Stromal cell of bone marrow (primary cell): ENCODE measurements at regions not wholly inside any gene's neighbourhood (a gene's known extent, or its start where the extent isn't known, plus 50 kb on each side); places are given as distances from the start of the nearest gene placed in this dataset.

ENCODE experiments used
- DNase-seq: peaks from one replicate; pipeline ENCODE4 v3.0.0-alpha.2; 2012; ENCODE audit warnings: low read depth

DNA sequence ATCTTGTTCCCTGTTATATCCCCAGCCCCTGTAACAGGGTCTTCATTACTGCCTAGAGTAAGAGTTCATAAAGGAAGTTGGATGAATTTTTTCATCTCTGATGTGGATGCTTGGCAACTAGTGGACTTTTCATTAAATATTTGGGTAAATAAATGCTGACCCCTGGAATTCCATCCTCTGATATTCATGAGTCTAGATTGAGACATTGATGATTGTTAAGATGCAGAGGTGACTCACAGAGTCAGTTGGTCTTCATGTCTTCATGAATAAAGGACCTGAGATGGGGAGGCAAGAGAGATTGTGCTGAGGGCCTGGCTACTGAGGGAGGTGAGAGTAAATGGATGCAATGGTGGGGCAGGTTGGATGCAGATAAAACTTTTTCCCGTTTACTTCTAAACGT is 132.7 kb upstream of the NT5C1B start:
- no peak for DNase-seq

DNA sequence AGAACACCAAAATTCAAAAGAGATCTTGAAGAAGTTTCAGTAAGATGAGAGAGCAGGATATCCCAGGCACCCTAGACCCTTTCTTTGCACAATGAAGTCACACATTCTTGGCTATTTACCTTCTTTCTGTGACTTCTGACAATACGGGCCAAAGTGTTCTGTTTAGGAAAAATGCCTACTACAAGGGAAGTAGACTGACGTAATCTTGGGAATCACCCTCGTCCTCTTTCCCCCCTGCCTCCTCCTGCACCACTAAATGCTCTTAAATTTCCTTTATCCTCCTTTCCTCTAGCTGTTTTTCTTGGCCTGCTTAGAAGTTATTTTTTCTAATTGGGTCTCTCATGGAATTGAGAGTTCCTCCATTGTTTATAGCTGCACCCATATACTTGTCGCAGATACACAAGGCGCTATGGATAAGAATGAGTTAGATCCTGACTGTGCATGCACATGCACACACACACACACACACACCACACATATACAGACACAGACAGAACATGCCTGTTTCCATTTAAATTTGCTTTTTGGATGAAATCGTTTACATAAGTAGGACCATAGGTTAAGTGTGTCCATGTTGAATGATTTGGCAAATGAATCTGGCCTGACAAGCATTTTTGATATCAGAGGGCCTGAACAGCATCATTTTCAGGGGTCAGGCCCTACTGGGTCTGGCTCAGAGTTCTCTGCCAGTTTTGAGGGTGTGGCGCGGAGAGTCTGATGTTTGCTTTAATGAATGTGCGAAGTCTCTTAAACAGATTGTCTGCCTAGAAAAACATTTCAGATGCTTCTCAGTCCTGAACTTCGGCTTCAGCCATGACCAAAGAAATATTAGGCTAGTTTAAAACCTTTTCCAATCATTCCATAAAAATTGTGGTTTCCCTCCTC is 131.9 kb upstream of the NT5C1B start:
- no peak for DNase-seq

DNA sequence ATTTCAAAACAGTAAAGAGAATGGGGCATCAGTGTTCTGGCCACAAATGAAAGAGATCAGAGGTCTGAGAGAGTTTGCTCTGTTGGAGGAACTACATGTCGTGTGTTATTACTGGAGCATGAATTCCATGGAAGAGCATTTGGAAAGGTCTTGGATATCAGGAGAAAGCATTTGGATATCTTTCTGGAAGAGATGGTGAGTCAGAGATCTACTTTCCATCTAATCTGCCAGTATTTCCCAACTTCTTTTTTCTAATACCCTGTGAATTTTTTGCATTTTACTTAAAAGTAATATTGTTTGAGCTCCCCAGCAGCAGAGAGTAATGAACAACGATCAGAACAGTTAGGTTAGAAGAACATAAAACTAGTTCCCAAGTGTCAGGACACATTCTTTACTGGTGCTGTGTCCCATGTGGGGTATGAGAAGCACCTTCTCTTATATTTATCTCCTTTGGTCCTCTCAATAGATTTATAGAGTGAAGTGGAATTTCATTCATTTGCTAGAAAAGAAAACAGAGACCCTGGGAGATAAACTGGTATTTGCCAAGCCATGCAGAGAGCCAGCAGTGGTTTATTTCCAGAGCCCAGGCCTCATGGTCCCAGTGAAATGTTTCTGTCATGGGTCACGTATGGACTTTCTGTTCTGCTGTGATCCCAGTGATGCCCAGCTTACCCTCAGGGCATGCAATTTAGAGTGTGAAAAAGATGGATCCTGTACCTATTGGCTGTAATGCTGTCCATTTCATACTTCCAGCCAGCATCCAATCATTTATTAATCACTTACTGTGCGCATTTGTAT is 130.8 kb upstream of the NT5C1B start:
- no peak for DNase-seq

DNA sequence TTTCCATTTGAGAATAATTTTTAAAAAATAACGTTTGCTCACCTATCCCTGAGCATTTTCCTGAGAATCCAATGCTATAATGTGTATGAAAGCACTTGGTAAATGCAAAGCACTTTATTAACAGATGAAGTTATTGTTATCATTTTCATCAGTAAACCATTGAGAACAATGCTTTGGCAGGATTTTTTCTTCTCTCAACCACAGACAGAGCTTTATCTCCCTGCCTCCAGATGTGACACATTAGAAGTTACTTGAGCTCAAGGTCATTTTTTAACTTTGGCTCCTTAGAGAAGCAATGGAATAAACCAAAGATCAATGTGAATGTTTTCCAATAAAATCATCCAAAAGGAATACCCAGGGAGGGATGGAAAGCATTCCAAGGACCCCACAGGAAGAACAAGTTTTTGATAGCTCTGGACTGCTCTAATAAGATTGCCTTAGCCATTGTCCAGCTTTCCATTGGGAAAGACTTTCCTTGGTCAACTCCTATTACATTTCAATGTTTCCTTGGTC is 118.9 kb upstream of the NT5C1B start:
- DNase-seq = no peak

DNA sequence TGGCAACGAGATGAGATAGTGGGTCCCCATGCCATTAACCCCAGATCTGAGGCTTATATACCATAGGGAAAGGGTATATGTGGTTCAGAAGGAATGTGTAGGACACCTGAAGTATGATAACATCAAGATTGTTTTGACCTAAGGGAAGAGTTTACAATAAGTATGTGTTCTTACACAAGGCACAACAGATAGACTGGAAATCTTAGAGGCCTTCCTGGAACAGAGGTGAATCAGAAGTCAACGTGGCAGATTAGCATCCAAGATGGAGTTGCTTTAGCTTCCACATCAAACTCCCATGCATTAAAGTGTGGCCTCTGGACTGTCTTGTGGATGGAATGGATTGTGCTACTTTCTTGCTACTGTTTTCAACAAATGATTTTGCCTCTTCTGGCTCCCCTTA is 116.6 kb upstream of the NT5C1B start:
- no peak for DNase-seq

DNA sequence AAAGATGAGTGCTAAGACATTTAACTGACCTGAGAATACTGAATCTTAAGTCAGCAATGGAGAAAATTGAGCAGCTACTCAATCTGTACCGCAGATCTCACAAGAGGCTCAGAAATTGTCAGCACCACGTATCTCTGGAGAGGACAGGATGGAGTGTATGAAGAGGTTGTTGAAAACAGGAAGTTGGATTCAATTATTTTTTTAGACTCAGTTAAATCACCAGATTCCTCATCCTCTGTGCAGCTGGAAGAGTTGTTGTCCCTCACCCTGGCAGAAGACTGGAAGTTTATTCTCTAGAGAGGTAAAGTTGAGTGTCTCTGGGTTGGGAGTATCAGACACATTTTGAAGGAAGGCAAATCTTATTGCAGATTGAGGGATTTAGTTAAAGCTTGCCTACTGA is 114.9 kb upstream of the NT5C1B start:
- no peak for DNase-seq

DNA sequence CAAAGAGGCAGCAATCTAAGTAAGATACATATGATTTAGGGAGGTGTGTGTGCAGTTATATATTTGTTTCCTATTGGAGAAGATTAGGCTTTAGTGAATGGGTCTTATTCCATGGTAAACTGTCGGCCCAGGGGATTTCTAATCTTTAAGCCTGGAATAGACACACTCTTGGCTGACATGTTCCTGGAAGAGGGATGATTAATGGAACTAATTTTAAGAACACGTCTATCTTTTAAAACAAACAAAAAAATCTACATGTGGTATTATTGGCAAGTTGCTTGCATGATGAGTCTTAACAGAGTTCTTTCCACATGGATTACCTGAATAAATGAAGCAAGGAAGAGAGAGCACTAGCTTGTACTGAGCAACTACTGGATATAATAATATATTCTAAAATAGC is 114.2 kb upstream of the NT5C1B start:
- no peak for DNase-seq

DNA sequence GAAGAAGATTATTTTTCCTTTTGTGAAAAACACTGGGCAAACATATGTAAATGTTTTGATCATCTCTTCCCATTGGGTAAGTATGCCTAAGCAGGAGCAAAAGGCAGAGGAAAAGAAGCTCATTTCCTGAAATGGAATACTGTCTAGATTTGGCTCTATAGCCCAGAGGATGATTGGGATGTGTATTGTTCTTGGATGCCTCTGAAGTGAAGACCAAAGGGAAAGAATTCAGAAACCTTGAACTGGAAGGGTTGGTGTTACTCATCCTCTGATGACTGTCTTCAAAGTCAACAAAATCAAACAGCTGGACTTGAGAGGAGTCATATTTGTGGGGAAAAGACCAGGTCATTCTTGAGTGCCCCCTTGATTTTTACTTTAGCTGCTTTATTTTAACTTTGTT is 112.6 kb upstream of the NT5C1B start:
- DNase-seq = peak; percentile 61

DNA sequence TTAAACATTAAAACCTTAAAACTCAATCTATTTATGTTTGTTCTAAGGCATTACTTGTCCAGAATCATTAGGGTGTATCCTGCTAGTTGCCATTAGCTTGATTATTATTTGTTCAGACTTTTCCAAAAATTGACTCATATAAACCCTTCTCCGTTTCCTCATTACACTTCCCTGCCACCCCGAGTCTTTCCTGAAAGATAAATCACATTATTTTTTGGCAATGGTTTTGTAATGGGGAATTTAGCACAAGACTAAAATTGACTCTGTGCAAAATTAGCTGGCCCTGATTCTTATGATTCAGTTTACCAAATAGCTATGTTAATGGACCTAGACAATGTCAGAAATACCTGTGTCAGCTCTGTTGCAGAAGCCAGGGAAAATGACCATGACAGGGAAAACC is 112.2 kb upstream of the NT5C1B start:
- no peak for DNase-seq

DNA sequence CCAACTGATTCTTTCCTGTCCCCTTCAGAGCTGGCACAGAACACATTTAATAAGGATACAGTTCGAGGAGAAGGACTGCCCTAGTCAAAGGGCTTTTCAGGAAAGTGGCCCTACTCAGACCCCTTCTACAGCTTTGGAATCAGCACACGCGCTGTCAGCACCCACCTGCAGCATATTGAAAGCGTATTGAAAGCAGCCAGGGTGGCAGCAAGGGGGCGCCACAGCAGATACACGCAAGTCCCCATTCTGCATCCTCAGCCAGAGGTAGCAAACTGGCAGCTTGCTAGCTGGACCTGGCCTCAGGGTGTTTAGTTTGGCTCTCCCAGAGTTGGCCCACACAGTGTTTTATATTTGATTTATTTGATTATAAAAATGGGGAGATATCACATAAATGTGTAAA is 101.0 kb upstream of the NT5C1B start:
- no peak for DNase-seq

DNA sequence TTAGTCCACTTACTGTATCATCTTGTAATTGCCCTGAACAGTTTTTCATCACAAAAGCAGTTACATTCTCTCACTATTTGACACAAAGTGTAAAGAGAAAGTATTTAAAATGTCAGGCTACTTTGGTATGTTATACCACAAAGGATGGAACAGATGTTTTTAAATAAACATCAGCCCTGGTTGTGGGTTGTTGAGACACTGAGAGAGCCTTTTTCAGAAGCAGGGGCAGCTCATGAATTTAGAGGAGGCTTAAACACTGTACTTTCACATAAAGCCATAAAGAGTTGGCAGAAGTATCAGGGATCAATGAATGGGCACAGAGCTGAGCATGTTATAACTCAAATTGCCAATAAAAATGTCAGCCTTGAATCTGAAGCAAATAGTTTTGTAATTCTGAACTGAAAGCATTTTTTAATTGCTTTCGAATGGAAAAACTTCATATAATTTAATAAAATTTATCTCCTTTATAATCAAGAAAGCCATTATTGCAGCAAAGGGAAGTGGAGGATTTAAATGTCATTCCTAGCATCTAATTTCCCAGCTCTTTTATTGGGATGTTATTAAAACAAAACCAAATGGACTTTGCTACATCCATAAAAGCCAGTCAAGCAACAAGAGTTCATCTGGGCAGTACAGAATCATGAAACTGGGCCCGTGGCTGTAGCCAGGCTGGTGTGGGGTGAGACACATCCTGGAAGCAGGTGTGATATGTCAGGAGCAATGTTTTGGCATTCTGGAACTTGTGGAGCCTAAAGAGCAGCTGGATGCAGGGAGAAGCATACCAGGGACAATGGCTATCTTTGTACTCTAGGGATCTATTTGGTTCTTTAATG is 95.1 kb upstream of the NT5C1B start:
- no peak for DNase-seq

DNA sequence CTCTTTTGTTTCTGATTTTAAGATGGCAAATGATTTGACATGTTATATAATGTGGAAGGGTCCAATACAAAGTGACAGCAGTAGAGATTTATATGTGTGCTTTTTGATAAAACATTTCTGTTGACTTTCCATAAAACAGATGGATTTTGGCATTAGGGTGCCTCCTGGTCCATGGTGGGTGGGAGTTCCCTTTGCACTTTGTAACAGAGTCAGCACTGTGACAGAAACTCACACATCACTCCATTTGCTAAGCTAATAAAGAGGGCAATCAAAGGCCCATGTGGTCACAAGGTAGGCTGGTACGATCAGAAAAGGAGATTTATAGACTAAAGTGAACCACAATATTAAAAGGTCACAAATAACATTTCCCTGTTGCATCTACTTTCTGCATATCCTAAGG is 93.3 kb upstream of the NT5C1B start:
- DNase-seq = no peak

DNA sequence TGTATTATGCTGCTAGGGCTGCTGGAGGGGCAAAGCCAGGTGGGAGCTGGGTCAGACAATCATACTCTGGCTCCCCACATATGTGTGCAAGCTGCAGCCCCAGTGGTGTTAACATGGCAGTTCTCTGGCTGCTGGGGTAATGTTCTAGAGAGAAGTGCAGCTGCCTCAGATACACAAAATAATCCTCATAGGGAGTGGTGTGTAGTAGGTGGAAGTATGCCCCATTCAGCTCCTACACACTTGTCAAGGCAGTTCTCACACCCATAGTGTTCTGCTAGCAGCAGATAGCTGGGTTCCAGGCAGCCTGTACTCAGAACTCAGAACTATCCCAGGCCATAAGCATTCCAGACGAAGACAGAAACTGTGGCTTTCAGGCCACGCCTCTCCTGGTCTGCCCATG is 87.9 kb upstream of the NT5C1B start:
- DNase-seq = no peak

DNA sequence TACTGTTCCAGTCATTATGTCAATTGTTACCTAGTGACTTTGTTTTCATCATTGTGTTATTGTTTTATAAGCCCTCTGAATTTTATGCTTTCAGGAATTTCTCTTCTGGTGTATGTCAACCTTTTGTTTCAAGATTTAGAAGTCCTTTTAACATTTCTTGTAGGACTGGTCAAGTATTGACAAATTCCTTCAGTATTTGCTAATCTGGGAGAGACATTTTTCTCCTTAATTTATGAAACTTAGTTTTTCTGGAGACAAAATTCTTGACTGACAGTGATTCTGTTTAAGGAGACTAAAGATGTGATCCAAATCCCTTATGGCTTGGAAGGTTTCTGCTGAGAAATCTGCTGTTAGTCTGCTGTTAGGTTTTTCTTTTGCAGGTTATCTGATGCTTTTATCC is 84.9 kb upstream of the NT5C1B start:
- DNase-seq = no peak

DNA sequence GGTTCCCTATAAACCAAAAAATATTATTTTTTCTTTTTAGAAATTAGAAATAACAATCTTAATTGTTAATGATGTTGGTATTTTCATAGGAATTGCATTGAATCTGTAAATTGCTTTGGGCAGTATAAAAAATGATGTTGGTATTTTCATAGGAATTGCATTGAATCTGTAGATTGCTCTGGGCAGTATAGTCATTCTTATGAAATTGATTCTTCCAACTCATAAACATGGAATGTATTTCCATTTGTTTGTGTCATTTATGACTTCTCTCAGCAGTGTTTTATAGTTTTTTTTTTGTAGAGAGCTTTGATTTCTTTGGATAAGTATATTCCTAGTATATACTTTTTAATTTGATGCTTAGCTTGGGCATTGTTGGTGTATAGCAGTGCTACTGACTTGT is 82.0 kb upstream of the NT5C1B start:
- DNase-seq = no peak

DNA sequence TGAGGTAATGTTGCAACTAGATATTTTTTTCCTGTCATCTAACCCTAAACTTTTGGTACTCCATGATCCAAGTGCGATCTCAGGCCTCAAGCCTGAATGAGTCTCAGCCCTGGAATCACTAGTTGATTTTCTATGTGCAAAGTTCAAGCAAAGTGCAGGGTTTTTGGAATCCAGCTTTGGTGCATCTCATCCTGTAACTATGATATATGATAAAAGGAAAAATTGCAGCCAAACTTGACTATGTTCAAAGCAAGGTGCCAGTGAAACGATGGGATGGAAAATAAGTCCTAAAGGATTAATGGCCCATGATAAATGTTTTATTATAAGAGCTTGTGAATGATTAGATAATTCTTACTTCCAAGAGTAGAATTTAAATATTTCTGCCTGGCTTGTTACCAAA is 78.9 kb upstream of the NT5C1B start:
- DNase-seq = no peak

DNA sequence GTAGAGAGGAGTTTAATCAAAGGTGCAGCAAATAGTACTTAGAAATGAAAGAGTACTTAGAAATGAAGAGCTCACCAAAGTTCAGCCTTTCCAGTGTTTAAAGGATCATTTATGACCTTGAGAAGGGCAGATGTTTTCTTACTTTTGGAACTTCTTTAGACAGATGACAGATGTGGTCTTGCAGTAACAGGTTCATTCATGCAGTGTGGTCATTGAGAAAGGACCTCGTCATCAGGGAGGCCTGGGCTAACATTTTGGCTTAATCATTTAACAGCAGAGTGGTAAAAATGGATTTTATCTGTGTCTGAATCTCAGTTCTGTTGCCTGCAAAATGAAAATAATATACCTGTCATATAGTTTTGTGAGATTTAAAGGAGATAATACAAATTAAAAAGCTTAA is 75.1 kb upstream of the NT5C1B start:
- DNase-seq = no peak

DNA sequence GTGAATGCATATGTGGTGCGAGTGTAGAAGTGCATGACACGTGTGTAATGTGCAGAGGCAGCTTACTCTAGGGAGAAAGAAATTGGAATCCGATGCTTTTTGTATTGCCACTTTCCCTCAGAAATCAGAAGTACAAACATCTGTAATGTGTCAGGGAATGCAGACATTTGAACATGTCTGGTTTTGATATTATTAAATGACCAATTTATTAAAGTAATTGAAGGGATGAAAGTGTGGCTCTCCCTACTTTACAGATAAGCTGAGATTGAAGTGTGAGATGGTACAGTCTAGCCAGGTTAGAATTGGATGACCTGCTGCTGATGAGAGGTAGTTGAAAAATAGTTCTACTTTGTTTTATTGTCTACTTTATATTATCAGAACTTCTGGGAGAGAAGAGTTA is 74.5 kb upstream of the NT5C1B start:
- DNase-seq = no peak

DNA sequence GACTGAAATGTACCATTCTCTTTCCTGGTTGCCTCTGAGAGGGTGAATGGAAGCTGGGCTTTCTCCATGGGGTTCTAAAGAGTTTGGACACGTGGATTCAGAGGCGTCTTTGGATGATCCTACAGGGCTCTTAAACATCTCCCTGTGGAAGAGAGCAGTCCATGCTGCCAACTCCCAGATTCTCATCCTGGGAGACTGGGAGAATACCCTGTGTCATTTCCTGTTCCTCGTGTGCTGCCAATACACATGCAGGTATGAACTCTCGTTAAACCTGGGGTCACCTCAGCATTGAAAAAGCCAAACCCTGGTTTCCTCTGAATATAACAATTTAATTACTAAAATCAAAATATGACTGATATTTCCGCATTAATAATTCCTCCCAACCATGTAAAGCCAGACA is 73.3 kb upstream of the NT5C1B start:
- DNase-seq = no peak

DNA sequence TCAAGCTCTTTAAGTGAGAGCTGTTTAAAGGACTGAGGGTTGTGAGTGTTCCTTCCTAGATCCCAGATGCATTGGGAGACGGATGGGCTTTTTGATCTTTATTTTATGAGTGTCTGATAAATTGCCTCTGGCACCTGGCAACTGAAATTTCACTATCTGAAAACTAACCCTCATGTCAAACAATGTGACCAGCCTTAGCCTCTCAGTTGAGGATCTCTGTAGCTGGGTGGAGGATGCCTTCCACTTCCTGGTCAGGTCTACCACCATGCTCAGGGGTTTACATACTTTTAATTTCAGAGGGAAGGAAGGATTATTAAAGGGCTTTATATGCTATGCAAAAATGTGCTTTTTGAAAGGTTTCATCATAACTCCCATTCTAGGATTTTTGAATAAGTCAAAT is 70.5 kb upstream of the NT5C1B start:
- no peak for DNase-seq

DNA sequence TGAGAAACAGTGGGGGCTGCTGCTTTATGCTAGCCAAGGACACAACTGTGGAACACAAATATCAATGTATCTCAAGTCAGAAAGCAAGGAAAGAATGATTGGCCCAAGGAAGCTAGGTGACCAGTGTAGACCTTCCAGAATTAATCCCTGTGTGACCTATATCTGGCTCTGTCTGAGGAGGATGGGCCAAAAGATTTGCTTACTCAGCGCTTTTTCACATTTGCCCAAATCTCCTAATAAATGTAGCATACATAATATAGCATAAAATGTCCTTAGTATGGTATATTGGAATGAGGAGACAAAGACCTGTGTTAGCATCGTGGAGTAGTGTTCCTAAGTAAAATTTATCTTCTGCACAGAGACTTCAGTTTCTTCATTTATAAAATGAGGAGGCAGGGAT is 66.7 kb upstream of the NT5C1B start:
- no peak for DNase-seq
